Esophagus squamous epithelium (tissue), 4 donors: ENCODE measurements at regions not wholly inside any gene's neighbourhood (a gene's known extent, or its start where the extent isn't known, plus 50 kb on each side); places are given as distances from the start of the nearest gene placed in this dataset.

ENCODE experiments used
- CTCF ChIP-seq, 6 experiments: fragments of 450-650 bp in 4 of 6; fragments of 200-600 bp in 2 of 6; sonication (generic) in 2 of 6; IDR thresholded peaks; one replicate each; pipeline ENCODE4 v1.5.1; 2016 to 2019; ENCODE audit warnings: antibody characterized with exemption in 6 of 6, mild to moderate bottlenecking in 4 of 6, moderate library complexity in 4 of 6
- POLR2A ChIP-seq, 4 donors: fragments of 450-650 bp; IDR thresholded peaks; one replicate each; pipeline ENCODE4 v1.6.1; 2017; ENCODE audit warnings: antibody characterized with exemption in 4 of 4, mild to moderate bottlenecking in 4 of 4, moderate library complexity in 3 of 4

DNA sequence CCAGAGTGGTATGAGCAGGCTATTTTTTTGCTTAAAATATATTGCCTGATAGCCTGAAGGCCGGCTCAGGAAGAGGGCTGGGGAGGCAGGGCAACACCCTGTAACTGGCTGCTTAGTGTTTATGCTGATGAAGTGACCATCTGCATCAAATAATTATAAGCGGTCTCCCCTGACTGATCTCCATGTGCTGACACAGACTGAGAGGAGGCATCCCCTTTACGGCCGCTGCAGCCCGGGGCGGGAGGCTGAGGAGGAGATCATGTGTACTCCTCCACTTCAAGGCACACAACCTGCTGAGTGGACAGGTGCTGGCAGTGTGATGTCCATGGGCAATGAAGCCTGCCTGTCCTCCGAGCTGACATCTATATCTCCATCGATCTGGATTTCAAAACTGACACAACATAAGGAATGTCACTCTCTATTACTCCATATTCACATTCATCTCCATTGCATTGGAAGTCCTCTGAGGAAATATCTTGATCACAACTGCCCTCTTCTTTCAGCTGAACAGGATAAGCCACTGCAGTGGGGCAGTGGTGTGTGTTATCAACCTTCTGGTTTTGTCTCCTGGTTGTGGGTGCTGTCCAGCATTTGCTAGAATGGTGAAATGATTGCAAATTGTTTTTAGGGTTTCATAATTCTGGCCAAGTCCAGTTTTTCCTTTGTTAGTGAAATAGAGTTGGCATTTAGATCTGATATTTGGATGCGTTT lies 143.5 kb downstream of the AQP4 start:
- no peak for TF ChIP-seq CTCF (IDR thresholded peaks at IDR 0.05)
- no peak for TF ChIP-seq POLR2A (IDR thresholded peaks at IDR 0.05)
